ENCODE measurements at regions not wholly inside any gene's neighbourhood (a gene's known extent, or its start where the extent isn't known, plus 50 kb on each side); places are given as distances from the start of the nearest gene placed in this dataset.
"Not testable (repeated sequence)": the region's sequence is repeated elsewhere in the genome, so short reads cannot be mapped to it uniquely, and the experiment has no call there.

GRCh38 chr3:15899388-15899787 is 101.6 kb upstream of the ANKRD28 start:
- FAIRE-seq, result no peak
- DNase-seq (ENCODE audit: extremely low spot score, insufficient read length, low read depth), result no peak

DNA sequence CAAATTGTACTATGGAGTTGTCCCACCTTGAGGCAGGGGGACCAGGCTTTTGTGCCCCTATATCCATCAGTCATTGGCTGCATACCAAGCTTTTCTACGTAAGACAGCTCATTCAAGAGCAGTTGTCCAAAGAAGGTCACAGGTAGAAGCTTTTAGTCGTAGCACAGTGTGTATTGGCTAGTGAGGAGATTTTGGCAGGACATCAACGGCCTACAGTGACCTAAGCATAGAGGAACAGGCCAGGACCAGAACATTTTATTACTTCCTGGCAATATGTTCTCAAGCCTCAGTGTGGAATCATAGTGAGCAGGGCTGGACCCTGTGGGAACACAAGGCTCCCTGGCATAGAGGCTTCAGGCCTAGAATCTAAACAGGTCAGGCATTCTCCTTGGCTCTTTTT is 105.4 kb upstream of the ANKRD28 start:
- FAIRE-seq, result no peak
- DNase-seq (ENCODE audit: extremely low spot score, insufficient read length, low read depth), result no peak

- FAIRE-seq (no peak), DNase-seq (ENCODE audit: extremely low spot score, insufficient read length, low read depth) (no peak)
Observed at GRCh38 chr3:15903759-15904720, 106.3 kb upstream of the ANKRD28 start.

- FAIRE-seq (no peak), DNase-seq (ENCODE audit: extremely low spot score, insufficient read length, low read depth) (no peak)
Observed at GRCh38 chr3:15905041-15905440, 107.3 kb upstream of the ANKRD28 start.

DNA sequence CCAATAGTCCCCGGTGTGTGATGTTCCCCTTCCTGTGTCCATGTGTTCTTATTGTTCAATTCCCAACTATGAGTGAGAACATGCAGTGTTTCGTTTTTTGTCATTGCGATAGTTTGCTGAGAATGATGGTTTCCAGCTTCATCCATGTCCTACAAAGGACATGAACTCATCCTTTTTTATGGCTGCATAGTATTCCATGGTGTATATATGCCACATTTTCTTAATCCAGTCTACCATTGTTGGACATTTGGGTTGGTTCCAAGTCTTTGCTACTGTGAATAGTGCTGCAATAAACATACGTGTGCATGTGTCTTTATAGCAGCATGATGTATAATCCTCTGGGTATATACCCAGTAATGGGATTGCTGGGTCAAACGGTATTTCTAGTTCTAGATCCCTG is 109.6 kb upstream of the ANKRD28 start:
- FAIRE-seq; DNase-seq (ENCODE audit: extremely low spot score, insufficient read length, low read depth): not testable (repeated sequence)

- no peak for FAIRE-seq
Observed at GRCh38 chr3:15918988-15919387, 121.2 kb upstream of the ANKRD28 start.

DNA sequence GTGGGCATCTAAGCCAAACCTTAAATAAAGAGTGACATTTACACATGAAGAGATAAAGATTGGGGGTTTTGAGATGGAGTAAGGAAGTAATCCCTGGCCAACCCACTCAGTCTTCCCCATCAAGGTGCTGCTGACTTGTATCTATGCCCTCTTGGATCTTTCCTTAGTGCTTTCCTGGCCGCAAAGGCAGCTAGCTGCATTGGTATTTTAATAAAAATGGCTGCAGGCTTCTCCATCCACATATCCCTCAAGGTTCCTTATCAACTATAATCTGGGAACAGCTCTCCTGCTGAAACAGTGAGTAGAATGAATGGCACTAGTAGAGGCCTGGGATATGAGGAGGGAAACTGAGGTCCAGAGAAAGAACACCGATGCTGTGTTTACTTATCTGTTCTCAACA is 122.2 kb upstream of the ANKRD28 start:
- FAIRE-seq (no peak), DNase-seq (ENCODE audit: extremely low spot score, insufficient read length, low read depth) (no peak)

More at GRCh38 chr3:15918988-15919387, 121.2 kb upstream of the ANKRD28 start:
- DNase-seq (ENCODE audit: extremely low spot score, insufficient read length, low read depth), result no peak

GRCh38 chr3:15923640-15924405 is 126.0 kb upstream of the ANKRD28 start:
- DNase-seq (ENCODE audit: extremely low spot score, insufficient read length, low read depth) (no peak), FAIRE-seq (no peak)

DNA sequence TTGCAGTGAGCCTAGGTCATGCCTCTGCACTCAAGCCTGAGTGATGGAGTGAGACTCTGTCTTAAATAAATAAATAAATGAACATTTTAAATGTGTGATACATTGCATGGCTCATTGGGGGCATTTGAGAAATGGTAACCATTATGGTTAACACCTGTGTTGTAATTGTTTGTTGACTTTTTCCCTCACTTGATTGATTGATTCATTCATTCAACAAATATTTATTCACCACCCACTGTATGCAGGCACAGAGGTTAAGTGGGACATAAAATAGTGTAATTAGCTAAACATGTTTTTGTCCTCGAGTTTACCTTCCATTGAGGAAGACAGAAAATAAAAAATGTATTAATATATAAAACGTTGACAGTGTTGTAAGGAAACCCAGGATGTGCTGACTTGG is 127.1 kb upstream of the ANKRD28 start:
- no peak for FAIRE-seq
- no peak for DNase-seq (ENCODE audit: extremely low spot score, insufficient read length, low read depth)

GRCh38 chr3:15926871-15927270 is 129.1 kb upstream of the ANKRD28 start:
- FAIRE-seq (no peak), DNase-seq (ENCODE audit: extremely low spot score, insufficient read length, low read depth) (no peak)

GRCh38 chr3:15927969-15928368 is 130.2 kb upstream of the ANKRD28 start:
- DNase-seq (ENCODE audit: extremely low spot score, insufficient read length, low read depth), result no peak
- FAIRE-seq, result no peak

DNA sequence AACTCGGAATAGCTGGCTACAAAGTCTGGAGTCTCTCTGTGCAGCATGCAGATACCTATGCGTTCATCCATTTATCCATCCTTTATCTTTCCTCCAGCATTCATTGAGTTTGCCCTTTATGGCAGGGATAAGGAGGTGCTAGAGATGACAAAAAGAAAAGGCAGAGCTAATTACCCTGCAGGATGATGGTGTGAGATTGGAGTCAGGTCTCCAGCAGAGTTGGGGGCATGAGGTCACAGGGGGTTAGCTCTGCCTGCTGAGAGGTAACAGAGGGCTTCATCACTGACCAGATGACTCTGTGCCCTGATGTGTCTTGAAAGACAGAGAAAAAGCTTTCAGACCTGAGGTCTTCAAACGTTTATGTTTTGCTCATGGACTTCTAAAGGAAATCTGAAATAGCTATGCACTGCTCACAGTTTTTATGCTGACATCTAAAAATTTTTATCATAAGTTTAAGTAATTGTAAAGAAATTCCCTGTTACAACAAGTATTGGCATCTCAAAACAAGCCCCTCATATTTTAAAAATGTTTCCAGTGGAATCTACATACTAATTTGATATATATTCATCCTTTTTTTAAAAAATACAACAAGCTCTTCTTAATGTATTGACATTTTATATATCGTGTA is 132.3 kb upstream of the ANKRD28 start:
- FAIRE-seq, result no peak
- no peak for DNase-seq (ENCODE audit: extremely low spot score, insufficient read length, low read depth)

- no peak for DNase-seq (ENCODE audit: extremely low spot score, insufficient read length, low read depth)
- FAIRE-seq, result no peak
Observed at GRCh38 chr3:15932348-15933300, 134.8 kb upstream of the ANKRD28 start.

GRCh38 chr3:15933439-15934139 is 135.8 kb upstream of the ANKRD28 start:
- no peak for DNase-seq (ENCODE audit: extremely low spot score, insufficient read length, low read depth)
- no peak for FAIRE-seq

- FAIRE-seq, result no peak
Observed at GRCh38 chr3:15934389-15935195, 136.8 kb upstream of the ANKRD28 start.

GRCh38 chr3:15936312-15936711 is 138.5 kb upstream of the ANKRD28 start:
- DNase-seq (ENCODE audit: extremely low spot score, insufficient read length, low read depth) (no peak), FAIRE-seq (no peak)

More at GRCh38 chr3:15934389-15935195, 136.8 kb upstream of the ANKRD28 start:
- no peak for DNase-seq (ENCODE audit: extremely low spot score, insufficient read length, low read depth)

DNA sequence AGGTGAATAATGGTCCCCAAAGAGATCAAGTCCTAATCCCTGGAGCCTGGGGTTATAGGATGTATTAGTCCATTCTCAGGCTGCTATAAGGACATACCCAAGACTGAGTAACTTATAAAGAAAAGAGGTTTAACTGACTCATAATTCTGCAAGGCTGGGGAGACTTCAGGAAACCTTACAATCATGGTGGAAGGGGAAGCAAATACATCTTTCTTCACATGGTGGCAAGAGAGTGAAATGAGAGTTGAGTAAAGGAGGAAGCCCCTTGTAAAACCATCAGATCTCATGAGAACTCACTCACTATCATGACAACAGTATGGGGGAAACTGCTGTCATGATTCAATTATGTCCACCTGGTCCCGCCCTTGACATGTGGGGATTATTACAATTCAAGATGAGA is 142.9 kb upstream of the ANKRD28 start:
- DNase-seq (ENCODE audit: extremely low spot score, insufficient read length, low read depth) (no peak), FAIRE-seq (no peak)

- not testable (repeated sequence) for FAIRE-seq; DNase-seq (ENCODE audit: extremely low spot score, insufficient read length, low read depth)
Observed at GRCh38 chr3:15941457-15941856, 143.7 kb upstream of the ANKRD28 start.
